ENCODE measurements at regions not wholly inside any gene's neighbourhood (a gene's known extent, or its start where the extent isn't known, plus 50 kb on each side); places are given as distances from the start of the nearest gene placed in this dataset.

- H3K4me3 ChIP-seq = no peak overlapping the region
- H3K27me3 ChIP-seq (ENCODE audit: low read depth) = peaks cover 42% of the 10 kb centered on the region
- peaks cover 17% of the 10 kb centered on the region for H3K4me1 ChIP-seq
- peaks cover 4% of the 10 kb centered on the region; the same call in 1 of the 2 replicates for H3K9me3 ChIP-seq
- in situ Hi-C loops (cut with MboI; ENCODE audit: low sequenced_read_pairs) = loop anchor here (10.0 kb wide), 1 partner anchor 139 kb away; no protein-coding TSS in a partner anchor
- no peaks in the 10 kb centered on the region for H3K36me3 ChIP-seq (replicated peaks)
- no peak for DNase-seq (ENCODE audit: low spot score in 2 of 2)
These were observed 121.0 kb upstream of the ACSL4 start for GRCh38 chrX:109854096-109854495.

GRCh38 chrX:109855501-109855900 is 122.4 kb upstream of the ACSL4 start:
- Histone ChIP-seq H3K27me3 (ENCODE audit: low read depth) (peaks cover 40% of the 10 kb centered on the region), H3K9me3 (peaks cover 4% of the 10 kb centered on the region; the same call in 1 of the 2 replicates), H3K4me3 (no peak overlapping the region), H3K36me3 (replicated peaks) (no peaks in the 10 kb centered on the region), H3K4me1 (peaks cover 7% of the 10 kb centered on the region)
- DNase-seq (ENCODE audit: low spot score in 2 of 2) = peak in 1 of 2 experiments; percentile 62
- in situ Hi-C loops (cut with MboI; ENCODE audit: low sequenced_read_pairs) = loop anchor here (10.0 kb wide), 1 partner anchor 141 kb away; no protein-coding TSS in a partner anchor

- DNase-seq (ENCODE audit: low spot score in 2 of 2) = peak in 1 of 2 experiments; percentile 30
- H3K36me3 ChIP-seq (replicated peaks) = no peaks in the 10 kb centered on the region
- peaks cover 40% of the 10 kb centered on the region for H3K27me3 ChIP-seq (ENCODE audit: low read depth)
- peaks cover 4% of the 10 kb centered on the region; the same call in 1 of the 2 replicates for H3K9me3 ChIP-seq
- in situ Hi-C loops (cut with MboI; ENCODE audit: low sequenced_read_pairs) = loop anchor here (10.0 kb wide), 1 partner anchor 142 kb away; no protein-coding TSS in a partner anchor
- H3K4me3 ChIP-seq = no peak overlapping the region
- peaks cover 4% of the 10 kb centered on the region for H3K4me1 ChIP-seq
These were observed 123.9 kb upstream of the ACSL4 start for GRCh38 chrX:109856974-109857373.

GRCh38 chrX:109857584-109858228 is 124.6 kb upstream of the ACSL4 start:
- peaks cover 40% of the 10 kb centered on the region for H3K27me3 ChIP-seq (ENCODE audit: low read depth)
- no peak for DNase-seq (ENCODE audit: low spot score in 2 of 2)
- no peak overlapping the region for H3K4me3 ChIP-seq
- H3K4me1 ChIP-seq = peaks cover 4% of the 10 kb centered on the region
- H3K36me3 ChIP-seq (replicated peaks) = no peaks in the 10 kb centered on the region
- in situ Hi-C loops (cut with MboI; ENCODE audit: low sequenced_read_pairs) = loop anchor here (10.0 kb wide), 1 partner anchor 143 kb away; no protein-coding TSS in a partner anchor
- H3K9me3 ChIP-seq = peaks cover 4% of the 10 kb centered on the region; the same call in 1 of the 2 replicates

GRCh38 chrX:109858602-109859341 is 125.7 kb upstream of the ACSL4 start:
- Histone ChIP-seq H3K4me1 (peaks cover 4% of the 10 kb centered on the region), H3K27me3 (ENCODE audit: low read depth) (peaks cover 36% of the 10 kb centered on the region), H3K4me3 (no peak overlapping the region), H3K36me3 (replicated peaks) (no peaks in the 10 kb centered on the region), H3K9me3 (peaks cover 4% of the 10 kb centered on the region; the same call in 1 of the 2 replicates)
- no peak for DNase-seq (ENCODE audit: low spot score in 2 of 2)
- in situ Hi-C loops (cut with MboI; ENCODE audit: low sequenced_read_pairs) = loop anchor here (10.0 kb wide), 1 partner anchor 144 kb away; no protein-coding TSS in a partner anchor

- in situ Hi-C loops (cut with MboI; ENCODE audit: low sequenced_read_pairs) = loop anchor here (10.0 kb wide), 1 partner anchor 145 kb away; no protein-coding TSS in a partner anchor
- Histone ChIP-seq H3K27me3 (ENCODE audit: low read depth) (peaks cover 30% of the 10 kb centered on the region), H3K9me3 (no peaks in the 10 kb centered on the region), H3K36me3 (replicated peaks) (no peaks in the 10 kb centered on the region), H3K4me1 (peaks cover 4% of the 10 kb centered on the region), H3K4me3 (no peak overlapping the region)
- no peak for DNase-seq (ENCODE audit: low spot score in 2 of 2)
These were observed 126.6 kb upstream of the ACSL4 start for GRCh38 chrX:109859651-109860050.

GRCh38 chrX:109862433-109862832 is 129.4 kb upstream of the ACSL4 start:
- peak; percentile 41 to 46 for DNase-seq (ENCODE audit: low spot score in 2 of 2)
- no peak overlapping the region for H3K4me3 ChIP-seq

GRCh38 chrX:109863811-109864210 is 130.8 kb upstream of the ACSL4 start:
- H3K4me1 ChIP-seq = no peaks in the 10 kb centered on the region; the same call in 1 of the 2 replicates
- in situ Hi-C loops (cut with MboI; ENCODE audit: low sequenced_read_pairs) = no loop called here
- peaks cover 10% of the 10 kb centered on the region for H3K27me3 ChIP-seq (ENCODE audit: low read depth)
- H3K9me3 ChIP-seq = no peaks in the 10 kb centered on the region
- no peaks in the 10 kb centered on the region for H3K36me3 ChIP-seq (replicated peaks)
- no peak overlapping the region for H3K4me3 ChIP-seq
- no peak for DNase-seq (ENCODE audit: low spot score in 2 of 2)

More at GRCh38 chrX:109862433-109862832, 129.4 kb upstream of the ACSL4 start:
- Histone ChIP-seq H3K4me1 (no peaks in the 10 kb centered on the region; the same call in 1 of the 2 replicates), H3K36me3 (replicated peaks) (no peaks in the 10 kb centered on the region), H3K27me3 (ENCODE audit: low read depth) (peaks cover 24% of the 10 kb centered on the region), H3K9me3 (no peaks in the 10 kb centered on the region)
- in situ Hi-C loops (cut with MboI; ENCODE audit: low sequenced_read_pairs) = no loop called here

- no peak overlapping the region for H3K4me3 ChIP-seq
- no peak for DNase-seq (ENCODE audit: low spot score in 2 of 2)
- peaks cover 7% of the 10 kb centered on the region; the same call in 1 of the 2 replicates for H3K27me3 ChIP-seq (ENCODE audit: low read depth)
- no peaks in the 10 kb centered on the region for H3K4me1 ChIP-seq
- H3K9me3 ChIP-seq = no peaks in the 10 kb centered on the region
- in situ Hi-C loops (cut with MboI; ENCODE audit: low sequenced_read_pairs) = no loop called here
- H3K36me3 ChIP-seq (replicated peaks) = no peaks in the 10 kb centered on the region
These were observed 131.6 kb upstream of the TMEM164 start for GRCh38 chrX:109871121-109871888.

GRCh38 chrX:109872021-109872732 is 130.7 kb upstream of the TMEM164 start:
- H3K4me1 ChIP-seq = no peaks in the 10 kb centered on the region
- H3K27me3 ChIP-seq (ENCODE audit: low read depth) = peaks cover 7% of the 10 kb centered on the region
- in situ Hi-C loops (cut with MboI; ENCODE audit: low sequenced_read_pairs) = no loop called here
- DNase-seq (ENCODE audit: low spot score in 2 of 2) = no peak
- no peaks in the 10 kb centered on the region for H3K36me3 ChIP-seq (replicated peaks)
- H3K4me3 ChIP-seq = no peak overlapping the region
- no peaks in the 10 kb centered on the region for H3K9me3 ChIP-seq

GRCh38 chrX:109873574-109873973 is 129.3 kb upstream of the TMEM164 start:
- Histone ChIP-seq H3K9me3 (no peaks in the 10 kb centered on the region), H3K36me3 (replicated peaks) (no peaks in the 10 kb centered on the region), H3K4me1 (no peaks in the 10 kb centered on the region), H3K27me3 (ENCODE audit: low read depth) (peaks cover 9% of the 10 kb centered on the region), H3K4me3 (no peak overlapping the region)
- no peak for DNase-seq (ENCODE audit: low spot score in 2 of 2)
- in situ Hi-C loops (cut with MboI; ENCODE audit: low sequenced_read_pairs) = no loop called here

- Histone ChIP-seq H3K4me3 (no peak overlapping the region), H3K36me3 (replicated peaks) (no peaks in the 10 kb centered on the region), H3K27me3 (ENCODE audit: low read depth) (peaks cover 9% of the 10 kb centered on the region), H3K4me1 (no peaks in the 10 kb centered on the region), H3K9me3 (no peaks in the 10 kb centered on the region)
- DNase-seq (ENCODE audit: low spot score in 2 of 2) = no peak
- in situ Hi-C loops (cut with MboI; ENCODE audit: low sequenced_read_pairs) = no loop called here
These were observed 128.9 kb upstream of the TMEM164 start for GRCh38 chrX:109873983-109874382.

- in situ Hi-C loops (cut with MboI; ENCODE audit: low sequenced_read_pairs) = no loop called here
- no peak overlapping the region for H3K4me3 ChIP-seq
These were observed 128.4 kb upstream of the TMEM164 start for GRCh38 chrX:109874548-109874947.

More at GRCh38 chrX:109874548-109874947, 128.4 kb upstream of the TMEM164 start:
- Histone ChIP-seq H3K36me3 (replicated peaks) (no peaks in the 10 kb centered on the region), H3K9me3 (no peaks in the 10 kb centered on the region), H3K27me3 (ENCODE audit: low read depth) (peaks cover 9% of the 10 kb centered on the region), H3K4me1 (no peaks in the 10 kb centered on the region)
- DNase-seq (ENCODE audit: low spot score in 2 of 2) = no peak
